H1 (cell line): ENCODE measurements at regions not wholly inside any gene's neighbourhood (a gene's known extent, or its start where the extent isn't known, plus 50 kb on each side); places are given as distances from the start of the nearest gene placed in this dataset.

Experiments
- CBX8 ChIP-seq: fragments of 300-800, 300-1000 bp; sonication (generic); IDR thresholded peaks from 2 replicates; pipeline ENCODE4 v1.7.1; 2016; ENCODE audit warnings: low read depth, low read length, borderline replicate concordance
- CHD1 ChIP-seq: IDR thresholded peaks from 2 replicates; pipeline ENCODE4 v1.6.1; 2012; ENCODE audit warnings: low read depth, low read length, improper control_type of control experiment
- POLR2A ChIP-seq, 2 experiments: IDR thresholded peaks; 1 replicate in 1 of 2; 2 replicates in 1 of 2; pipeline ENCODE4 v1.6.1; 2011; ENCODE audit warnings: low read depth in 2 of 2, low read length in 2 of 2, mild to moderate bottlenecking in 2 of 2; ENCODE audit errors: control extremely low read depth in 1 of 2
- POLR2AphosphoS5 ChIP-seq: IDR thresholded peaks from 2 replicates; pipeline ENCODE4 v1.6.1; 2011; ENCODE audit warnings: low read depth, low read length
- RFX5 ChIP-seq: IDR thresholded peaks from 2 replicates; pipeline ENCODE4 v1.6.1; 2011; ENCODE audit warnings: low read depth, low read length, improper control_type of control experiment, borderline replicate concordance
- TF ChIP-seq, protein P1 (sequence below), 3 experiments: IDR thresholded peaks; 1 replicate in 2 of 3; 2 replicates in 1 of 3; pipeline versions ENCODE4 v1.5.1 to v1.6.1; 2011; ENCODE audit warnings: low read length in 3 of 3, mild to moderate bottlenecking in 3 of 3, inconsistent platforms in 2 of 3, low read depth in 1 of 3, moderate library complexity in 1 of 3; ENCODE audit not compliant: insufficient read depth in 1 of 3; ENCODE audit errors: control extremely low read depth in 1 of 3

DNA sequence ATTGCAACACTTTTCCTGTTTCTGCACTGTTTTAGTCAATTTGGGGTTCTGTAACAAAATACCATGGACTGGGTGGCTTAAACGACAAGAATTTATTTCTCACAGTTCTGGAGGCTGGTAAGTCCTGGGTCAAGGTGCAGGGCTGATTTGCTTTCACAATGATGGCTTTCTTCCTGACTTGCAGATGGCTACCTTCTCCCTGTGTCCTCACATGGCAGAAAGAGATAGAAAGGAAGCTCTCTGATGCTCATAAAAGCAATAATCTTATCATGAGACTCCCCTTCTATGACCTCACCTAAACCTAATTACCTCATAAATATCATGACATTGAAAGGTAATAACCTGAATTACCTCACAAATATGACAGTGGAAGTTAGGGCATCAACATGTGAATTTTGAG is 511.5 kb upstream of the CITED2 start:
- TF ChIP-seq POLR2A (IDR thresholded peaks at IDR 0.05; ENCODE audit: control extremely low read depth in 1 of 2, low read depth in 2 of 2, low read length in 2 of 2) (no peak), CHD1 (no peak), RFX5 (no peak), POLR2AphosphoS5 (no peak), CBX8 (no peak)
- TF ChIP-seq, protein P1, sequence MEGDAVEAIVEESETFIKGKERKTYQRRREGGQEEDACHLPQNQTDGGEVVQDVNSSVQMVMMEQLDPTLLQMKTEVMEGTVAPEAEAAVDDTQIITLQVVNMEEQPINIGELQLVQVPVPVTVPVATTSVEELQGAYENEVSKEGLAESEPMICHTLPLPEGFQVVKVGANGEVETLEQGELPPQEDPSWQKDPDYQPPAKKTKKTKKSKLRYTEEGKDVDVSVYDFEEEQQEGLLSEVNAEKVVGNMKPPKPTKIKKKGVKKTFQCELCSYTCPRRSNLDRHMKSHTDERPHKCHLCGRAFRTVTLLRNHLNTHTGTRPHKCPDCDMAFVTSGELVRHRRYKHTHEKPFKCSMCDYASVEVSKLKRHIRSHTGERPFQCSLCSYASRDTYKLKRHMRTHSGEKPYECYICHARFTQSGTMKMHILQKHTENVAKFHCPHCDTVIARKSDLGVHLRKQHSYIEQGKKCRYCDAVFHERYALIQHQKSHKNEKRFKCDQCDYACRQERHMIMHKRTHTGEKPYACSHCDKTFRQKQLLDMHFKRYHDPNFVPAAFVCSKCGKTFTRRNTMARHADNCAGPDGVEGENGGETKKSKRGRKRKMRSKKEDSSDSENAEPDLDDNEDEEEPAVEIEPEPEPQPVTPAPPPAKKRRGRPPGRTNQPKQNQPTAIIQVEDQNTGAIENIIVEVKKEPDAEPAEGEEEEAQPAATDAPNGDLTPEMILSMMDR (IDR thresholded peaks at IDR 0.05; ENCODE audit: control extremely low read depth in 1 of 3, insufficient read depth in 1 of 3, low read depth in 1 of 3, low read length in 3 of 3): no peak
